COR-L47 (cell line): ENCODE measurements at regions not wholly inside any gene's neighbourhood (a gene's known extent, or its start where the extent isn't known, plus 50 kb on each side); places are given as distances from the start of the nearest gene placed in this dataset.
"Not testable (repeated sequence)": the region's sequence is repeated elsewhere in the genome, so short reads cannot be mapped to it uniquely, and the experiment has no call there.

Experiments
- DNase-seq: peaks from one replicate; lab custom pipeline; 2025; lab: John Stamatoyannopoulos, UW

- no peak for DNase-seq
Observed at GRCh38 chr18:49731860-49732311, 81.4 kb downstream of the ACAA2 start.

- DNase-seq = no peak
Observed at GRCh38 chr18:49731421-49731841, 81.9 kb downstream of the ACAA2 start.

- DNase-seq = no peak
Observed at GRCh38 chr18:49730951-49731391, 82.4 kb downstream of the ACAA2 start.

GRCh38 chr18:49728542-49728941, 84.8 kb downstream of the ACAA2 start:
- DNase-seq = peak; percentile 75

GRCh38 chr18:49727816-49728215, 85.5 kb downstream of the ACAA2 start:
- DNase-seq = no peak

GRCh38 chr18:49726675-49726963, 86.7 kb downstream of the ACAA2 start:
- DNase-seq = no peak

- no peak for DNase-seq
Observed at GRCh38 chr18:49725809-49726674, 87.3 kb downstream of the ACAA2 start.

GRCh38 chr18:49723648-49724180, 89.6 kb downstream of the ACAA2 start:
- no peak for DNase-seq

GRCh38 chr18:49722477-49722876, 90.9 kb downstream of the ACAA2 start:
- no peak for DNase-seq

GRCh38 chr18:49721981-49722380, 91.4 kb downstream of the ACAA2 start:
- DNase-seq = no peak

- not testable (repeated sequence) for DNase-seq
Observed at GRCh38 chr18:49720944-49721343, 92.4 kb downstream of the ACAA2 start.

- DNase-seq = no peak
Observed at GRCh38 chr18:49717617-49718016, 95.7 kb downstream of the ACAA2 start.

- no peak for DNase-seq
Observed at GRCh38 chr18:49716035-49716434, 97.3 kb downstream of the ACAA2 start.

- DNase-seq = no peak
Observed at GRCh38 chr18:49709347-49709690, 104.0 kb downstream of the ACAA2 start.

GRCh38 chr18:49708662-49709346, 104.5 kb downstream of the ACAA2 start:
- no peak for DNase-seq

- no peak for DNase-seq
Observed at GRCh38 chr18:49707599-49707998, 105.7 kb downstream of the ACAA2 start.

- DNase-seq = no peak
Observed at GRCh38 chr18:49704334-49704733, 109.0 kb downstream of the ACAA2 start.

GRCh38 chr18:49701190-49701589, 112.1 kb downstream of the ACAA2 start:
- DNase-seq = no peak

GRCh38 chr18:49699303-49699702, 114.0 kb downstream of the ACAA2 start:
- DNase-seq = no peak

GRCh38 chr18:49698525-49699025, 114.8 kb downstream of the ACAA2 start:
- DNase-seq = no peak

- no peak for DNase-seq
Observed at GRCh38 chr18:49697757-49698524, 115.4 kb downstream of the ACAA2 start.

GRCh38 chr18:49697049-49697448, 116.3 kb downstream of the ACAA2 start:
- no peak for DNase-seq
